ENCODE measurements at regions not wholly inside any gene's neighbourhood (a gene's known extent, or its start where the extent isn't known, plus 50 kb on each side); places are given as distances from the start of the nearest gene placed in this dataset.

DNA sequence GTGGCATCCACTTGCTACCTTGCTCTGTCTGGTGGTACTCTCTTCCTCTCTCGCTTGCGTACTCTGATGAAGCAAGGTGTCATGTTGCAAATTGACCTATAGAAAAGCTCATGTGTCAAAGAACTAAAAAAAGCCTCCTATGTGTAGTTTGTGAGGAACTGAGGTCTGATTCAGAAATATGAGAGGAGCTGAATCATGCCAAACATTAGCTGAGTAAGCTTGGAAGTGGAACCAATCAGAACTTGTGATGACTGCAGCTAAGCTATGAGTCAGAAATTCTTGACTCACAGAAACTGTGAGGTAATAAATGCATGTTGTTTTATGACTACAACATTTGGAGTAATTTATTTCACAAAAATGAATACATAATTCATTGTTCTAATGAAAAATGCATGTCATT, 2138.8 kb downstream of the PCDH7 start:
- TF ChIP-seq, protein P1, sequence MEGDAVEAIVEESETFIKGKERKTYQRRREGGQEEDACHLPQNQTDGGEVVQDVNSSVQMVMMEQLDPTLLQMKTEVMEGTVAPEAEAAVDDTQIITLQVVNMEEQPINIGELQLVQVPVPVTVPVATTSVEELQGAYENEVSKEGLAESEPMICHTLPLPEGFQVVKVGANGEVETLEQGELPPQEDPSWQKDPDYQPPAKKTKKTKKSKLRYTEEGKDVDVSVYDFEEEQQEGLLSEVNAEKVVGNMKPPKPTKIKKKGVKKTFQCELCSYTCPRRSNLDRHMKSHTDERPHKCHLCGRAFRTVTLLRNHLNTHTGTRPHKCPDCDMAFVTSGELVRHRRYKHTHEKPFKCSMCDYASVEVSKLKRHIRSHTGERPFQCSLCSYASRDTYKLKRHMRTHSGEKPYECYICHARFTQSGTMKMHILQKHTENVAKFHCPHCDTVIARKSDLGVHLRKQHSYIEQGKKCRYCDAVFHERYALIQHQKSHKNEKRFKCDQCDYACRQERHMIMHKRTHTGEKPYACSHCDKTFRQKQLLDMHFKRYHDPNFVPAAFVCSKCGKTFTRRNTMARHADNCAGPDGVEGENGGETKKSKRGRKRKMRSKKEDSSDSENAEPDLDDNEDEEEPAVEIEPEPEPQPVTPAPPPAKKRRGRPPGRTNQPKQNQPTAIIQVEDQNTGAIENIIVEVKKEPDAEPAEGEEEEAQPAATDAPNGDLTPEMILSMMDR (IDR thresholded peaks at IDR 0.05), result no peak
- TF ChIP-seq POLR2A (IDR thresholded peaks at IDR 0.05), result no peak

Data from right lobe of liver (tissue), 4 donors.